ENCODE measurements at regions not wholly inside any gene's neighbourhood (a gene's known extent, or its start where the extent isn't known, plus 50 kb on each side); places are given as distances from the start of the nearest gene placed in this dataset.

- TF ChIP-seq CTCF (conservative IDR thresholded peaks at IDR 0.05; ENCODE audit: low read length) (no peak), EZH2phosphoT487 (IDR thresholded peaks at IDR 0.05; ENCODE audit: borderline replicate concordance) (no peak)
Measured at GRCh38 chr1:96522927-96523326, 198.7 kb upstream of the PTBP2 start.
